ENCODE measurements at regions not wholly inside any gene's neighbourhood (a gene's known extent, or its start where the extent isn't known, plus 50 kb on each side); places are given as distances from the start of the nearest gene placed in this dataset.

- no peaks in the 10 kb centered on the region for H3K27me3 ChIP-seq (ENCODE audit: control insufficient read depth, insufficient read depth, low read length)
- peak in 1 of 5 donors; percentile 13 for DNase-seq
- intact Hi-C loops (cut with DNase I), result no loop called here
- H3K9ac ChIP-seq (ENCODE audit: low read length in 3 of 3), result no peak overlapping the region
- no peaks in the 10 kb centered on the region for H3K36me3 ChIP-seq (ENCODE audit: control insufficient read depth in 2 of 3, insufficient read depth in 3 of 3, low read length in 3 of 3)
- no peak overlapping the region for H3K4me3 ChIP-seq (ENCODE audit: low read length in 3 of 3)
- no peaks in the 10 kb centered on the region for H3K4me1 ChIP-seq (ENCODE audit: control insufficient read depth in 2 of 3, insufficient read depth in 2 of 3, low read depth in 1 of 3, low read length in 3 of 3)
- H3K27ac ChIP-seq (ENCODE audit: low read depth in 2 of 2, low read length in 2 of 2), result no peak overlapping the region
- H3K9me3 ChIP-seq (ENCODE audit: control insufficient read depth in 2 of 3, insufficient read depth in 1 of 3, low read length in 3 of 3), result no peaks in the 10 kb centered on the region
- FAIRE-seq, result no peak
- TF ChIP-seq, protein P1, sequence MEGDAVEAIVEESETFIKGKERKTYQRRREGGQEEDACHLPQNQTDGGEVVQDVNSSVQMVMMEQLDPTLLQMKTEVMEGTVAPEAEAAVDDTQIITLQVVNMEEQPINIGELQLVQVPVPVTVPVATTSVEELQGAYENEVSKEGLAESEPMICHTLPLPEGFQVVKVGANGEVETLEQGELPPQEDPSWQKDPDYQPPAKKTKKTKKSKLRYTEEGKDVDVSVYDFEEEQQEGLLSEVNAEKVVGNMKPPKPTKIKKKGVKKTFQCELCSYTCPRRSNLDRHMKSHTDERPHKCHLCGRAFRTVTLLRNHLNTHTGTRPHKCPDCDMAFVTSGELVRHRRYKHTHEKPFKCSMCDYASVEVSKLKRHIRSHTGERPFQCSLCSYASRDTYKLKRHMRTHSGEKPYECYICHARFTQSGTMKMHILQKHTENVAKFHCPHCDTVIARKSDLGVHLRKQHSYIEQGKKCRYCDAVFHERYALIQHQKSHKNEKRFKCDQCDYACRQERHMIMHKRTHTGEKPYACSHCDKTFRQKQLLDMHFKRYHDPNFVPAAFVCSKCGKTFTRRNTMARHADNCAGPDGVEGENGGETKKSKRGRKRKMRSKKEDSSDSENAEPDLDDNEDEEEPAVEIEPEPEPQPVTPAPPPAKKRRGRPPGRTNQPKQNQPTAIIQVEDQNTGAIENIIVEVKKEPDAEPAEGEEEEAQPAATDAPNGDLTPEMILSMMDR (IDR thresholded peaks at IDR 0.05; ENCODE audit: borderline replicate concordance, extremely low read depth, insufficient read depth), result no peak
These were observed 1211.6 kb upstream of the LRRN3 start for GRCh38 chr7:109879287-109879828.

GRCh38 chr7:109890622-109891021 is 1200.3 kb upstream of the LRRN3 start:
- intact Hi-C loops (cut with DNase I), result no loop called here
- FAIRE-seq, result no peak
- Histone ChIP-seq H3K4me1 (ENCODE audit: control insufficient read depth in 2 of 3, insufficient read depth in 2 of 3, low read depth in 1 of 3, low read length in 3 of 3) (no peaks in the 10 kb centered on the region), H3K27me3 (ENCODE audit: control insufficient read depth, insufficient read depth, low read length) (no peaks in the 10 kb centered on the region), H3K27ac (ENCODE audit: low read depth in 2 of 2, low read length in 2 of 2) (no peak overlapping the region), H3K9me3 (ENCODE audit: control insufficient read depth in 2 of 3, insufficient read depth in 1 of 3, low read length in 3 of 3) (no peaks in the 10 kb centered on the region), H3K9ac (ENCODE audit: low read length in 3 of 3) (no peak overlapping the region), H3K4me3 (ENCODE audit: low read length in 3 of 3) (no peak overlapping the region), H3K36me3 (ENCODE audit: control insufficient read depth in 2 of 3, insufficient read depth in 3 of 3, low read length in 3 of 3) (no peaks in the 10 kb centered on the region)
- TF ChIP-seq, protein P1 (IDR thresholded peaks at IDR 0.05; ENCODE audit: borderline replicate concordance, extremely low read depth, insufficient read depth), result no peak
- DNase-seq, result no peak

GRCh38 chr7:109893231-109893630 is 1197.7 kb upstream of the LRRN3 start:
- intact Hi-C loops (cut with DNase I), result no loop called here
- Histone ChIP-seq H3K9me3 (ENCODE audit: control insufficient read depth in 2 of 3, insufficient read depth in 1 of 3, low read length in 3 of 3) (no peaks in the 10 kb centered on the region), H3K4me1 (ENCODE audit: control insufficient read depth in 2 of 3, insufficient read depth in 2 of 3, low read depth in 1 of 3, low read length in 3 of 3) (no peaks in the 10 kb centered on the region), H3K9ac (ENCODE audit: low read length in 3 of 3) (no peak overlapping the region), H3K4me3 (ENCODE audit: low read length in 3 of 3) (no peak overlapping the region), H3K36me3 (ENCODE audit: control insufficient read depth in 2 of 3, insufficient read depth in 3 of 3, low read length in 3 of 3) (no peaks in the 10 kb centered on the region), H3K27me3 (ENCODE audit: control insufficient read depth, insufficient read depth, low read length) (no peaks in the 10 kb centered on the region), H3K27ac (ENCODE audit: low read depth in 2 of 2, low read length in 2 of 2) (no peak overlapping the region)
- no peak for FAIRE-seq
- DNase-seq, result no peak
- TF ChIP-seq, protein P1 (IDR thresholded peaks at IDR 0.05; ENCODE audit: borderline replicate concordance, extremely low read depth, insufficient read depth), result no peak

- no peak overlapping the region for H3K27ac ChIP-seq (ENCODE audit: low read depth in 2 of 2, low read length in 2 of 2)
- H3K4me1 ChIP-seq (ENCODE audit: control insufficient read depth in 2 of 3, insufficient read depth in 2 of 3, low read depth in 1 of 3, low read length in 3 of 3), result no peaks in the 10 kb centered on the region
- H3K9ac ChIP-seq (ENCODE audit: low read length in 3 of 3), result no peak overlapping the region
- intact Hi-C loops (cut with DNase I), result no loop called here
- no peak overlapping the region for H3K4me3 ChIP-seq (ENCODE audit: low read length in 3 of 3)
- TF ChIP-seq, protein P1 (IDR thresholded peaks at IDR 0.05; ENCODE audit: borderline replicate concordance, extremely low read depth, insufficient read depth), result no peak
- H3K27me3 ChIP-seq (ENCODE audit: control insufficient read depth, insufficient read depth, low read length), result no peaks in the 10 kb centered on the region
- no peaks in the 10 kb centered on the region for H3K36me3 ChIP-seq (ENCODE audit: control insufficient read depth in 2 of 3, insufficient read depth in 3 of 3, low read length in 3 of 3)
- FAIRE-seq (no peak), DNase-seq (no peak)
- H3K9me3 ChIP-seq (ENCODE audit: control insufficient read depth in 2 of 3, insufficient read depth in 1 of 3, low read length in 3 of 3), result no peaks in the 10 kb centered on the region
These were observed 1195.4 kb upstream of the LRRN3 start for GRCh38 chr7:109895536-109895935.
